Islet precursor cell (in vitro differentiated cells): ENCODE measurements at regions not wholly inside any gene's neighbourhood (a gene's known extent, or its start where the extent isn't known, plus 50 kb on each side); places are given as distances from the start of the nearest gene placed in this dataset.

Source experiments
- DNase-seq: peaks from one replicate; pipeline ENCODE4 v3.0.0-alpha.2; 2018

GRCh38 chr9:2243666-2244555 is 228.8 kb downstream of the SMARCA2 start:
- no peak for DNase-seq

GRCh38 chr9:2247340-2247739 is 232.2 kb downstream of the SMARCA2 start:
- DNase-seq, result no peak

GRCh38 chr9:2248768-2249265 is 233.7 kb downstream of the SMARCA2 start:
- no peak for DNase-seq

GRCh38 chr9:2253636-2254580 is 238.8 kb downstream of the SMARCA2 start:
- DNase-seq, result no peak

GRCh38 chr9:2255128-2255527 is 240.0 kb downstream of the SMARCA2 start:
- peak; percentile 52 for DNase-seq

GRCh38 chr9:2257248-2257929 is 242.2 kb downstream of the SMARCA2 start:
- no peak for DNase-seq

- DNase-seq, result no peak
Observed at GRCh38 chr9:2260417-2261306, 245.5 kb downstream of the SMARCA2 start.

GRCh38 chr9:2261421-2262103 is 246.4 kb downstream of the SMARCA2 start:
- no peak for DNase-seq

GRCh38 chr9:2262386-2263071 is 247.4 kb downstream of the SMARCA2 start:
- no peak for DNase-seq

GRCh38 chr9:2263111-2263510 is 248.0 kb downstream of the SMARCA2 start:
- DNase-seq, result no peak

GRCh38 chr9:2263665-2264064 is 248.5 kb downstream of the SMARCA2 start:
- no peak for DNase-seq

- DNase-seq, result no peak
Observed at GRCh38 chr9:2264081-2264480, 248.9 kb downstream of the SMARCA2 start.

- DNase-seq, result no peak
Observed at GRCh38 chr9:2267181-2267745, 252.1 kb downstream of the SMARCA2 start.

GRCh38 chr9:2269778-2270177 is 254.6 kb downstream of the SMARCA2 start:
- no peak for DNase-seq

- no peak for DNase-seq
Observed at GRCh38 chr9:2270565-2270964, 255.4 kb downstream of the SMARCA2 start.

- no peak for DNase-seq
Observed at GRCh38 chr9:2271426-2271825, 256.3 kb downstream of the SMARCA2 start.

- DNase-seq, result no peak
Observed at GRCh38 chr9:2274762-2275161, 259.6 kb downstream of the SMARCA2 start.

- DNase-seq, result peak; percentile 58
Observed at GRCh38 chr9:2276296-2276695, 261.1 kb downstream of the SMARCA2 start.

GRCh38 chr9:2277133-2277532 is 262.0 kb downstream of the SMARCA2 start:
- peak; percentile 66 for DNase-seq

GRCh38 chr9:2277644-2278043 is 262.5 kb downstream of the SMARCA2 start:
- DNase-seq, result peak; percentile 61
